ENCODE measurements at regions not wholly inside any gene's neighbourhood (a gene's known extent, or its start where the extent isn't known, plus 50 kb on each side); places are given as distances from the start of the nearest gene placed in this dataset.

DNA sequence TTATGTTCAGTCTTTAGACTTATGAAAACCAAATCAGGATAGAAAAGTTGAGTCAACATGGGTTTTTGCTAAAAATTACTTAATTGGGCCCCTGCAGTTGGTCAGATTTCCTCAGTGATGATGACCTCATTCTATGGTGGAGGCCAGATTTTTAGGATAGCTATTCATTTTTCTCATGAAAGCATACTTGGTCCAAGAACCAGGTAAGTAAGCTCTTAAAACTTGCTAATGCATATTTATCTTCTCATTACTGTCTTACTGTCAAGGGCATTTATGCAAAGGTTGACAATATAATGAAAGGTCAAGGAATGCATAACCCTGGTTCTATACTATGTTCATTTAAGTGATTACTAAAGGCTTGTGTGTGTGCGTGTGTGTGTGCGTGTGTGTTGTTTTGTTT lies 650.6 kb downstream of the SATB2 start:
- TF ChIP-seq YY1 (IDR thresholded peaks at IDR 0.05; ENCODE audit: insufficient read depth, insufficient read length) (no peak), ZNF274 (IDR thresholded peaks at IDR 0.05; ENCODE audit: low read depth, low read length) (no peak), SUZ12 (IDR thresholded peaks at IDR 0.05; ENCODE audit: extremely low read depth, insufficient read depth, insufficient read length) (no peak)
